ENCODE measurements at regions not wholly inside any gene's neighbourhood (a gene's known extent, or its start where the extent isn't known, plus 50 kb on each side); places are given as distances from the start of the nearest gene placed in this dataset.
"Not testable (repeated sequence)": the region's sequence is repeated elsewhere in the genome, so short reads cannot be mapped to it uniquely, and the experiment has no call there.

- Histone ChIP-seq H3K4me1 (ENCODE audit: control insufficient read depth, insufficient read depth, low read length) (no peaks in the 10 kb centered on the region), H3K36me3 (ENCODE audit: control insufficient read depth, insufficient read depth, low read length) (no peaks in the 10 kb centered on the region), H3K9me3 (replicated peaks; ENCODE audit: control insufficient read depth, low read depth, low read length) (no peaks in the 10 kb centered on the region), H3K27ac (ENCODE audit: low read length) (no peak overlapping the region), H3K27me3 (ENCODE audit: control insufficient read depth, insufficient read depth, low read length) (no peaks in the 10 kb centered on the region), H3K4me3 (ENCODE audit: low read length) (no peak overlapping the region)
- no CpG with 5 or more reads among the region's 2 CpGs for WGBS (ENCODE audit: insufficient coverage)
- peak; percentile 23 for DNase-seq
Observed at GRCh38 chr7:12490107-12490688, 80.3 kb upstream of the SCIN start.

GRCh38 chr7:12490940-12491339 lies 79.6 kb upstream of the SCIN start:
- H3K36me3 ChIP-seq (ENCODE audit: control insufficient read depth, insufficient read depth, low read length) = no peaks in the 10 kb centered on the region
- WGBS (ENCODE audit: insufficient coverage) = 50% methylated on average over 1 of the region's 2 CpGs
- no peak overlapping the region for H3K27ac ChIP-seq (ENCODE audit: low read length)
- no peak for DNase-seq
- H3K4me1 ChIP-seq (ENCODE audit: control insufficient read depth, insufficient read depth, low read length) = no peaks in the 10 kb centered on the region
- no peaks in the 10 kb centered on the region for H3K27me3 ChIP-seq (ENCODE audit: control insufficient read depth, insufficient read depth, low read length)
- no peaks in the 10 kb centered on the region for H3K9me3 ChIP-seq (replicated peaks; ENCODE audit: control insufficient read depth, low read depth, low read length)
- no peak overlapping the region for H3K4me3 ChIP-seq (ENCODE audit: low read length)

GRCh38 chr7:12491526-12491925 lies 79.0 kb upstream of the SCIN start:
- Histone ChIP-seq H3K4me3 (ENCODE audit: low read length) (no peak overlapping the region), H3K27me3 (ENCODE audit: control insufficient read depth, insufficient read depth, low read length) (no peaks in the 10 kb centered on the region), H3K9me3 (replicated peaks; ENCODE audit: control insufficient read depth, low read depth, low read length) (no peaks in the 10 kb centered on the region), H3K36me3 (ENCODE audit: control insufficient read depth, insufficient read depth, low read length) (no peaks in the 10 kb centered on the region), H3K27ac (ENCODE audit: low read length) (no peak overlapping the region), H3K4me1 (ENCODE audit: control insufficient read depth, insufficient read depth, low read length) (no peaks in the 10 kb centered on the region)
- no CpG with 5 or more reads among the region's 3 CpGs for WGBS (ENCODE audit: insufficient coverage)
- no peak for DNase-seq

- WGBS (ENCODE audit: insufficient coverage) = no CpG with 5 or more reads among the region's 1 CpG
- no peak for DNase-seq
- Histone ChIP-seq H3K36me3 (ENCODE audit: control insufficient read depth, insufficient read depth, low read length) (no peaks in the 10 kb centered on the region), H3K27ac (ENCODE audit: low read length) (no peak overlapping the region), H3K4me3 (ENCODE audit: low read length) (no peak overlapping the region), H3K4me1 (ENCODE audit: control insufficient read depth, insufficient read depth, low read length) (no peaks in the 10 kb centered on the region), H3K9me3 (replicated peaks; ENCODE audit: control insufficient read depth, low read depth, low read length) (no peaks in the 10 kb centered on the region), H3K27me3 (ENCODE audit: control insufficient read depth, insufficient read depth, low read length) (no peaks in the 10 kb centered on the region)
Observed at GRCh38 chr7:12493407-12493806, 77.1 kb upstream of the SCIN start.

- H3K4me1 ChIP-seq (ENCODE audit: control insufficient read depth, insufficient read depth, low read length) = no peaks in the 10 kb centered on the region
- no peak overlapping the region for H3K27ac ChIP-seq (ENCODE audit: low read length)
- H3K4me3 ChIP-seq (ENCODE audit: low read length) = no peak overlapping the region
- no peaks in the 10 kb centered on the region for H3K9me3 ChIP-seq (replicated peaks; ENCODE audit: control insufficient read depth, low read depth, low read length)
- H3K27me3 ChIP-seq (ENCODE audit: control insufficient read depth, insufficient read depth, low read length) = no peaks in the 10 kb centered on the region
- no peak for DNase-seq
- H3K36me3 ChIP-seq (ENCODE audit: control insufficient read depth, insufficient read depth, low read length) = no peaks in the 10 kb centered on the region
- WGBS (ENCODE audit: insufficient coverage) = no CpG with 5 or more reads among the region's 2 CpGs
Observed at GRCh38 chr7:12493863-12494686, 76.4 kb upstream of the SCIN start.

- no peaks in the 10 kb centered on the region for H3K4me1 ChIP-seq (ENCODE audit: control insufficient read depth, insufficient read depth, low read length)
- WGBS (ENCODE audit: insufficient coverage) = no CpG with 5 or more reads among the region's 3 CpGs
- no peaks in the 10 kb centered on the region for H3K36me3 ChIP-seq (ENCODE audit: control insufficient read depth, insufficient read depth, low read length)
- H3K9me3 ChIP-seq (replicated peaks; ENCODE audit: control insufficient read depth, low read depth, low read length) = no peaks in the 10 kb centered on the region
- H3K27me3 ChIP-seq (ENCODE audit: control insufficient read depth, insufficient read depth, low read length) = no peaks in the 10 kb centered on the region
- H3K4me3 ChIP-seq (ENCODE audit: low read length) = no peak overlapping the region
- DNase-seq = no peak
- H3K27ac ChIP-seq (ENCODE audit: low read length) = no peak overlapping the region
Observed at GRCh38 chr7:12494687-12495024, 75.9 kb upstream of the SCIN start.

GRCh38 chr7:12496901-12497674 lies 73.4 kb upstream of the SCIN start:
- peak; percentile 73 for DNase-seq
- WGBS (ENCODE audit: insufficient coverage) = 94% methylated on average over 6 of the region's 31 CpGs
- not testable (repeated sequence) for H3K36me3 ChIP-seq (ENCODE audit: control insufficient read depth, insufficient read depth, low read length)

GRCh38 chr7:12504149-12504548 lies 66.4 kb upstream of the SCIN start:
- no peaks in the 10 kb centered on the region for H3K27me3 ChIP-seq (ENCODE audit: control insufficient read depth, insufficient read depth, low read length)
- no peaks in the 10 kb centered on the region for H3K9me3 ChIP-seq (replicated peaks; ENCODE audit: control insufficient read depth, low read depth, low read length)
- DNase-seq = peak; percentile 86
- no CpG with 5 or more reads among the region's 1 CpG for WGBS (ENCODE audit: insufficient coverage)
- no peak overlapping the region for H3K4me3 ChIP-seq (ENCODE audit: low read length)
- no peaks in the 10 kb centered on the region for H3K36me3 ChIP-seq (ENCODE audit: control insufficient read depth, insufficient read depth, low read length)
- peak overlapping the region; percentile 71 for H3K27ac ChIP-seq (ENCODE audit: low read length)
- no peaks in the 10 kb centered on the region for H3K4me1 ChIP-seq (ENCODE audit: control insufficient read depth, insufficient read depth, low read length)

More at GRCh38 chr7:12496901-12497674, 73.4 kb upstream of the SCIN start:
- not testable (repeated sequence) for H3K9me3 ChIP-seq (replicated peaks; ENCODE audit: control insufficient read depth, low read depth, low read length); H3K4me3 ChIP-seq (ENCODE audit: low read length); H3K27ac ChIP-seq (ENCODE audit: low read length); H3K27me3 ChIP-seq (ENCODE audit: control insufficient read depth, insufficient read depth, low read length); H3K4me1 ChIP-seq (ENCODE audit: control insufficient read depth, insufficient read depth, low read length)

GRCh38 chr7:12508005-12508404 lies 62.5 kb upstream of the SCIN start:
- H3K27ac ChIP-seq (ENCODE audit: low read length) = no peak overlapping the region
- no peaks in the 10 kb centered on the region for H3K9me3 ChIP-seq (replicated peaks; ENCODE audit: control insufficient read depth, low read depth, low read length)
- H3K27me3 ChIP-seq (ENCODE audit: control insufficient read depth, insufficient read depth, low read length) = no peaks in the 10 kb centered on the region
- no CpG with 5 or more reads among the region's 3 CpGs for WGBS (ENCODE audit: insufficient coverage)
- DNase-seq = no peak
- H3K4me1 ChIP-seq (ENCODE audit: control insufficient read depth, insufficient read depth, low read length) = no peaks in the 10 kb centered on the region
- no peak overlapping the region for H3K4me3 ChIP-seq (ENCODE audit: low read length)
- no peaks in the 10 kb centered on the region for H3K36me3 ChIP-seq (ENCODE audit: control insufficient read depth, insufficient read depth, low read length)

- no peaks in the 10 kb centered on the region for H3K36me3 ChIP-seq (ENCODE audit: control insufficient read depth, insufficient read depth, low read length)
- no peak overlapping the region for H3K4me3 ChIP-seq (ENCODE audit: low read length)
- no peak overlapping the region for H3K27ac ChIP-seq (ENCODE audit: low read length)
- no peaks in the 10 kb centered on the region for H3K27me3 ChIP-seq (ENCODE audit: control insufficient read depth, insufficient read depth, low read length)
- no CpG with 5 or more reads among the region's 2 CpGs for WGBS (ENCODE audit: insufficient coverage)
- H3K4me1 ChIP-seq (ENCODE audit: control insufficient read depth, insufficient read depth, low read length) = no peaks in the 10 kb centered on the region
- DNase-seq = no peak
- no peaks in the 10 kb centered on the region for H3K9me3 ChIP-seq (replicated peaks; ENCODE audit: control insufficient read depth, low read depth, low read length)
Observed at GRCh38 chr7:12508554-12508953, 62.0 kb upstream of the SCIN start.

Measured in muscle of leg (tissue), 3 donors.